H9 (cell line): ENCODE measurements at regions not wholly inside any gene's neighbourhood (a gene's known extent, or its start where the extent isn't known, plus 50 kb on each side); places are given as distances from the start of the nearest gene placed in this dataset.

Experiments
- DNase-seq: peaks from one replicate; pipeline ENCODE4 v3.0.0-alpha.2; 2017
- H2AFZ ChIP-seq: one replicate; pipeline ENCODE4 v1.6.1; 2013; ENCODE audit warnings: mild to moderate bottlenecking, low read length, control low read depth, moderate library complexity
- H2AK5ac ChIP-seq: 2 replicates; pipeline ENCODE4 v1.6.1; 2013; ENCODE audit warnings: low read length, control low read depth, mixed read lengths; ENCODE audit not compliant: insufficient read length
- H2BK120ac ChIP-seq: one replicate; pipeline ENCODE4 v1.6.1; 2013; ENCODE audit warnings: low read depth, mild to moderate bottlenecking, low read length, control low read depth, inconsistent platforms; ENCODE audit not compliant: poor library complexity, severe bottlenecking
- H2BK12ac ChIP-seq: 2 replicates; pipeline ENCODE4 v1.6.1; 2013; ENCODE audit warnings: low read length, control low read depth, mixed read lengths, low read depth; ENCODE audit not compliant: insufficient read length
- H2BK15ac ChIP-seq: 2 replicates; pipeline ENCODE4 v1.6.1; 2013; ENCODE audit warnings: low read depth, low read length, control low read depth
- H2BK20ac ChIP-seq: one replicate; pipeline ENCODE4 v1.6.1; 2013; ENCODE audit warnings: low read depth, mild to moderate bottlenecking, low read length, control low read depth, inconsistent platforms; ENCODE audit not compliant: poor library complexity, severe bottlenecking
- H2BK5ac ChIP-seq: 2 replicates; pipeline ENCODE4 v1.6.1; 2013; ENCODE audit warnings: low read length, control low read depth, mixed read lengths; ENCODE audit not compliant: insufficient read length
- H3K14ac ChIP-seq: 2 replicates; pipeline ENCODE4 v1.6.1; 2013; ENCODE audit warnings: low read length, control low read depth; ENCODE audit not compliant: insufficient read depth
- H3K18ac ChIP-seq: 2 replicates; pipeline ENCODE4 v1.6.1; 2013; ENCODE audit warnings: low read depth, mild to moderate bottlenecking, mixed read lengths, low read length, control low read depth; ENCODE audit not compliant: insufficient read length
- H3K23ac ChIP-seq: 2 replicates; pipeline ENCODE4 v1.6.1; 2013; ENCODE audit warnings: low read length, control low read depth, mixed read lengths, low read depth; ENCODE audit not compliant: insufficient read length
- H3K23me2 ChIP-seq: 2 replicates; pipeline ENCODE4 v1.6.1; 2013; ENCODE audit warnings: low read depth, mild to moderate bottlenecking, mixed read lengths, low read length, control low read depth; ENCODE audit not compliant: insufficient read length, poor library complexity, severe bottlenecking
- H3K27ac ChIP-seq: 2 replicates; pipeline ENCODE4 v1.5.1; 2013; ENCODE audit warnings: low read length, control low read depth, mixed read lengths, low read depth; ENCODE audit not compliant: insufficient read length
- H3K27me3 ChIP-seq: 2 replicates; pipeline ENCODE4 v1.6.1; 2013; ENCODE audit warnings: low read length, control low read depth, inconsistent platforms; ENCODE audit not compliant: insufficient read depth
- H3K4ac ChIP-seq: 2 replicates; pipeline ENCODE4 v1.6.1; 2013; ENCODE audit warnings: low read depth, mild to moderate bottlenecking, control low read depth, inconsistent platforms, low read length, moderate library complexity
- H3K4me1 ChIP-seq: 2 replicates; pipeline ENCODE4 v1.6.1; 2013; ENCODE audit warnings: low read length, control low read depth, inconsistent platforms; ENCODE audit not compliant: insufficient read depth
- H3K4me2 ChIP-seq: 2 replicates; pipeline ENCODE4 v1.6.1; 2013; ENCODE audit warnings: low read length, control low read depth, mixed read lengths; ENCODE audit not compliant: insufficient read length, insufficient read depth
- H3K56ac ChIP-seq: 2 replicates; pipeline ENCODE4 v1.6.1; 2013; ENCODE audit warnings: low read depth, mild to moderate bottlenecking, mixed read lengths, low read length, control low read depth; ENCODE audit not compliant: insufficient read length
- H3K79me1 ChIP-seq: 2 replicates; pipeline ENCODE4 v1.6.1; 2013; ENCODE audit warnings: low read depth, mild to moderate bottlenecking, moderate library complexity, low read length, control low read depth, inconsistent platforms; ENCODE audit not compliant: insufficient read depth, poor library complexity, severe bottlenecking
- H3K79me2 ChIP-seq: 2 replicates; pipeline ENCODE4 v1.6.1; 2013; ENCODE audit warnings: low read length, control low read depth, inconsistent platforms; ENCODE audit not compliant: insufficient read depth
- H3K9ac ChIP-seq: 2 replicates; pipeline ENCODE4 v1.6.1; 2013; ENCODE audit warnings: low read length, control low read depth, mixed read lengths; ENCODE audit not compliant: insufficient read length; ENCODE audit errors: extremely low read depth
- H3K9me3 ChIP-seq: one replicate; pipeline ENCODE4 v1.6.1; 2013; ENCODE audit warnings: low read depth, low read length, inconsistent platforms; ENCODE audit not compliant: control insufficient read depth
- H3T11ph ChIP-seq: one replicate; pipeline ENCODE4 v1.6.1; 2013; ENCODE audit warnings: mild to moderate bottlenecking, low read length, control low read depth, inconsistent platforms
- H4K20me1 ChIP-seq: one replicate; pipeline ENCODE4 v1.6.1; 2013; ENCODE audit not compliant: control insufficient read depth, insufficient read length, insufficient read depth
- H4K5ac ChIP-seq: 2 replicates; pipeline ENCODE4 v1.6.1; 2013; ENCODE audit warnings: low read depth, mild to moderate bottlenecking, mixed read lengths, low read length, control low read depth; ENCODE audit not compliant: insufficient read length
- H4K8ac ChIP-seq: replicated peaks from 2 replicates; pipeline ENCODE4 v1.6.1; 2013; ENCODE audit warnings: low read length, control low read depth, mixed read lengths, low read depth; ENCODE audit not compliant: insufficient read length
- H4K91ac ChIP-seq: 2 replicates; pipeline ENCODE4 v1.6.1; 2013; ENCODE audit warnings: low read depth, mild to moderate bottlenecking, moderate library complexity, mixed read lengths, low read length, control low read depth; ENCODE audit not compliant: insufficient read length
- H3K27ac Mint-ChIP-seq, 3 experiments: 2 replicates in 2 of 3; 3 replicates in 1 of 3; pipeline ENCODE4 v1.8.0; 2020 to 2021; ENCODE audit warnings: mixed read lengths in 3 of 3, mild to moderate bottlenecking in 1 of 3, moderate library complexity in 1 of 3
- H3K27me3 Mint-ChIP-seq: 2 replicates; pipeline ENCODE4 v1.8.0; 2021; ENCODE audit warnings: low read depth, mild to moderate bottlenecking, moderate library complexity, mixed read lengths
- H3K36me3 Mint-ChIP-seq, 3 experiments: 2 replicates in 2 of 3; 3 replicates in 1 of 3; pipeline ENCODE4 v1.8.0; 2020 to 2021; ENCODE audit warnings: low read depth in 3 of 3, mixed read lengths in 3 of 3; ENCODE audit not compliant: insufficient read depth in 1 of 3
- H3K4me1 Mint-ChIP-seq, 2 experiments: 2 replicates each; pipeline ENCODE4 v1.8.0; 2020; ENCODE audit warnings: mixed read lengths in 2 of 2
- H3K4me3 Mint-ChIP-seq, 2 experiments: 2 replicates in 1 of 2; 3 replicates in 1 of 2; pipeline ENCODE4 v1.8.0; 2020 to 2021; ENCODE audit warnings: mild to moderate bottlenecking in 2 of 2, mixed read lengths in 2 of 2, moderate library complexity in 1 of 2
- H3K9me3 Mint-ChIP-seq, 2 experiments: 2 replicates in 1 of 2; 3 replicates in 1 of 2; pipeline ENCODE4 v1.8.0; 2020; ENCODE audit warnings: mild to moderate bottlenecking in 2 of 2, mixed read lengths in 2 of 2, moderate library complexity in 1 of 2
- WGBS: extraction: QIAGEN DNeasy Blood & Tissue Kit; methylation state at CpG from one replicate; pipeline ENCODE4 v1.1.7; 2013; ENCODE audit warnings: missing lambda C conversion rate, low lambda C conversion rate, mixed read lengths; ENCODE audit not compliant: insufficient read length; ENCODE audit errors: extremely low coverage; 5-methylcytosine and 5-hydroxymethylcytosine counted together
- TF ChIP-seq, protein P1 (sequence below): fragments of 200-600 bp; sonication (generic); conservative IDR thresholded peaks from 3 replicates; pipeline ENCODE4 v1.8.0; 2021; ENCODE audit warnings: antibody characterized with exemption, mild to moderate bottlenecking

GRCh38 chr21:27633631-27634030 lies 666.7 kb upstream of the ADAMTS5 start:
- no peak overlapping the region for H3K27ac ChIP-seq
- H2BK15ac ChIP-seq, result no peak overlapping the region
- no peak overlapping the region for H4K8ac ChIP-seq
- no peak overlapping the region for H3K56ac ChIP-seq
- H2BK20ac ChIP-seq, result no peak overlapping the region
- H3K9ac ChIP-seq, result no peak overlapping the region
- H3K23me2 ChIP-seq, result no peaks in the 10 kb centered on the region
- no peak overlapping the region for H2BK120ac ChIP-seq
- H3K79me1 ChIP-seq, result no peaks in the 10 kb centered on the region
- H2BK12ac ChIP-seq, result no peak overlapping the region
- Mint-ChIP-seq H3K27ac (no peak overlapping the region), H3K36me3 (no peaks in the 10 kb centered on the region; a peak in 3 of 7 replicates), H3K9me3 (peaks cover 0 to 2% of the 10 kb centered on the region in 2 experiments; a peak in 4 of 5 replicates), H3K27me3 (no peaks in the 10 kb centered on the region; the same call in 1 of the 2 replicates), H3K4me3 (no peak overlapping the region), H3K4me1 (no peaks in the 10 kb centered on the region)
- no peak overlapping the region for H3K4me2 ChIP-seq
- no peak overlapping the region for H2BK5ac ChIP-seq
- H4K20me1 ChIP-seq, result no peaks in the 10 kb centered on the region
- no peak overlapping the region for H3K14ac ChIP-seq
- H3K4ac ChIP-seq, result no peak overlapping the region
- H3K27me3 ChIP-seq, result no peaks in the 10 kb centered on the region
- WGBS, result no CpG with 5 or more reads among the region's 3 CpGs
- H3K79me2 ChIP-seq, result no peaks in the 10 kb centered on the region
- H2AFZ ChIP-seq, result no peak overlapping the region
- H3T11ph ChIP-seq, result no peak overlapping the region
- no peaks in the 10 kb centered on the region for H3K4me1 ChIP-seq
- no peak for DNase-seq
- H2AK5ac ChIP-seq, result no peak overlapping the region
- no peak overlapping the region for H3K18ac ChIP-seq
- H3K9me3 ChIP-seq, result no peaks in the 10 kb centered on the region
- TF ChIP-seq, protein P1, sequence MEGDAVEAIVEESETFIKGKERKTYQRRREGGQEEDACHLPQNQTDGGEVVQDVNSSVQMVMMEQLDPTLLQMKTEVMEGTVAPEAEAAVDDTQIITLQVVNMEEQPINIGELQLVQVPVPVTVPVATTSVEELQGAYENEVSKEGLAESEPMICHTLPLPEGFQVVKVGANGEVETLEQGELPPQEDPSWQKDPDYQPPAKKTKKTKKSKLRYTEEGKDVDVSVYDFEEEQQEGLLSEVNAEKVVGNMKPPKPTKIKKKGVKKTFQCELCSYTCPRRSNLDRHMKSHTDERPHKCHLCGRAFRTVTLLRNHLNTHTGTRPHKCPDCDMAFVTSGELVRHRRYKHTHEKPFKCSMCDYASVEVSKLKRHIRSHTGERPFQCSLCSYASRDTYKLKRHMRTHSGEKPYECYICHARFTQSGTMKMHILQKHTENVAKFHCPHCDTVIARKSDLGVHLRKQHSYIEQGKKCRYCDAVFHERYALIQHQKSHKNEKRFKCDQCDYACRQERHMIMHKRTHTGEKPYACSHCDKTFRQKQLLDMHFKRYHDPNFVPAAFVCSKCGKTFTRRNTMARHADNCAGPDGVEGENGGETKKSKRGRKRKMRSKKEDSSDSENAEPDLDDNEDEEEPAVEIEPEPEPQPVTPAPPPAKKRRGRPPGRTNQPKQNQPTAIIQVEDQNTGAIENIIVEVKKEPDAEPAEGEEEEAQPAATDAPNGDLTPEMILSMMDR, result no peak
- H4K5ac ChIP-seq, result no peak overlapping the region
- no peak overlapping the region for H3K23ac ChIP-seq
- no peak overlapping the region for H4K91ac ChIP-seq
